GM21717 (cell line): ENCODE measurements at regions not wholly inside any gene's neighbourhood (a gene's known extent, or its start where the extent isn't known, plus 50 kb on each side); places are given as distances from the start of the nearest gene placed in this dataset.

ENCODE experiments used
- ATAC-seq: cut with Tn5 transposase; IDR thresholded peaks from one replicate; pipeline ENCODE4 v1.9.1; 2021; ENCODE audit warnings: mild to moderate bottlenecking, moderate library complexity; ENCODE audit not compliant: unreplicated experiment

GRCh38 chr21:22871692-22872091 is 1873.5 kb downstream of the NCAM2 start:
- no peak for ATAC-seq

GRCh38 chr21:22880573-22880972 is 1882.4 kb downstream of the NCAM2 start:
- ATAC-seq = no peak

GRCh38 chr21:22881131-22881530 is 1882.9 kb downstream of the NCAM2 start:
- ATAC-seq = no peak

- ATAC-seq = no peak
Measured at GRCh38 chr21:22885079-22885478, 1886.9 kb downstream of the NCAM2 start.

- ATAC-seq = no peak
Measured at GRCh38 chr21:22885614-22886013, 1887.4 kb downstream of the NCAM2 start.

- ATAC-seq = no peak
Measured at GRCh38 chr21:22889445-22889844, 1891.2 kb downstream of the NCAM2 start.

GRCh38 chr21:22890656-22891055 is 1892.4 kb downstream of the NCAM2 start:
- no peak for ATAC-seq

- ATAC-seq = no peak
Measured at GRCh38 chr21:22892028-22892427, 1893.8 kb downstream of the NCAM2 start.

GRCh38 chr21:22892740-22893139 is 1894.5 kb downstream of the NCAM2 start:
- ATAC-seq = no peak

GRCh38 chr21:22898051-22898665 is 1899.9 kb downstream of the NCAM2 start:
- ATAC-seq = no peak

GRCh38 chr21:22900490-22900889 is 1902.3 kb downstream of the NCAM2 start:
- ATAC-seq = no peak

- no peak for ATAC-seq
Measured at GRCh38 chr21:22903851-22904250, 1905.6 kb downstream of the NCAM2 start.

- no peak for ATAC-seq
Measured at GRCh38 chr21:22904385-22904784, 1906.2 kb downstream of the NCAM2 start.

GRCh38 chr21:22925032-22925431 is 1926.8 kb downstream of the NCAM2 start:
- ATAC-seq = no peak

- ATAC-seq = no peak
Measured at GRCh38 chr21:22927469-22927868, 1929.3 kb downstream of the NCAM2 start.

GRCh38 chr21:22941779-22942490 is 1943.7 kb downstream of the NCAM2 start:
- ATAC-seq = no peak

- no peak for ATAC-seq
Measured at GRCh38 chr21:22955559-22955958, 1957.3 kb downstream of the NCAM2 start.

- no peak for ATAC-seq
Measured at GRCh38 chr21:22961258-22961657, 1963.0 kb downstream of the NCAM2 start.

GRCh38 chr21:22965455-22966135 is 1967.4 kb downstream of the NCAM2 start:
- no peak for ATAC-seq

- ATAC-seq = no peak
Measured at GRCh38 chr21:22981819-22982218, 1983.6 kb downstream of the NCAM2 start.

GRCh38 chr21:22993144-22993543 is 1994.9 kb downstream of the NCAM2 start:
- ATAC-seq = no peak
